Retinal pigment epithelial cell (primary cell): ENCODE measurements at regions not wholly inside any gene's neighbourhood (a gene's known extent, or its start where the extent isn't known, plus 50 kb on each side); places are given as distances from the start of the nearest gene placed in this dataset.

Experiments
- DNase-seq: peaks from one replicate; pipeline ENCODE4 v3.0.0-alpha.2; 2010; ENCODE audit warnings: low read depth
- H3K4me3 ChIP-seq: 2 replicates; pipeline ENCODE4 v1.5.1; 2011; ENCODE audit warnings: mild to moderate bottlenecking, low read length, control low read depth, moderate library complexity
- CTCF ChIP-seq: conservative IDR thresholded peaks from 2 replicates; pipeline ENCODE4 v1.5.1; 2011; ENCODE audit warnings: low read depth, low read length, control low read depth, inconsistent platforms

- no peak for DNase-seq
- no peak for TF ChIP-seq CTCF
- H3K4me3 ChIP-seq: no peak overlapping the region
Measured at GRCh38 chr4:127580891-127581290, 51.9 kb upstream of the INTU start.
